Tibial artery (tissue), 4 donors: ENCODE measurements at regions not wholly inside any gene's neighbourhood (a gene's known extent, or its start where the extent isn't known, plus 50 kb on each side); places are given as distances from the start of the nearest gene placed in this dataset.

ENCODE experiments used
- DNase-seq, 2 donors: peaks; one replicate each; pipeline ENCODE4 v3.0.0-alpha.2; 2019
- H3K27ac ChIP-seq, 2 donors: fragments of 200-600 bp; sonication (generic) in 1 of 2; 1 replicate in 1 of 2; 2 replicates in 1 of 2; pipeline ENCODE4 v1.5.1; 2018 to 2019; ENCODE audit warnings: mild to moderate bottlenecking in 1 of 2
- H3K27me3 ChIP-seq, 2 donors: fragments of 200-600 bp; sonication (generic) in 1 of 2; one replicate each; pipeline versions ENCODE4 v1.5.1 to v1.6.0; 2016 to 2019
- H3K36me3 ChIP-seq, 3 donors: fragments of 200-600 bp; sonication (generic) in 2 of 3; one replicate each; pipeline ENCODE4 v1.5.1; 2016 to 2019; ENCODE audit warnings: mild to moderate bottlenecking in 2 of 3
- H3K4me1 ChIP-seq, 4 donors: fragments of 200-600 bp; sonication (generic) in 2 of 4; 1 replicate in 3 of 4; 2 replicates in 1 of 4; pipeline ENCODE4 v1.5.1; 2016 to 2019
- H3K4me3 ChIP-seq, 2 donors: fragments of 200-600 bp; sonication (generic) in 1 of 2; 1 replicate in 1 of 2; 2 replicates in 1 of 2; pipeline ENCODE4 v1.5.1; 2018 to 2019; ENCODE audit warnings: mild to moderate bottlenecking in 2 of 2
- H3K9me3 ChIP-seq, 3 donors: fragments of 200-600 bp; sonication (generic) in 1 of 3; one replicate each; pipeline ENCODE4 v1.5.1; 2016 to 2019
- intact Hi-C: fragments of 100-400 bp; cut with DNase I; formaldehyde crosslinking; loops from one replicate; pipeline ENCODE4 v1.15.0; 2023; ENCODE audit warnings: low total_unique reads
- TF ChIP-seq, protein P1 (sequence below), 2 experiments: fragments of 200-600 bp in 1 of 2; fragments of 450-650 bp in 1 of 2; IDR thresholded peaks; one replicate each; pipeline ENCODE4 v1.5.1; 2017 to 2019; ENCODE audit warnings: antibody characterized with exemption in 2 of 2, mild to moderate bottlenecking in 1 of 2, moderate library complexity in 1 of 2

DNA sequence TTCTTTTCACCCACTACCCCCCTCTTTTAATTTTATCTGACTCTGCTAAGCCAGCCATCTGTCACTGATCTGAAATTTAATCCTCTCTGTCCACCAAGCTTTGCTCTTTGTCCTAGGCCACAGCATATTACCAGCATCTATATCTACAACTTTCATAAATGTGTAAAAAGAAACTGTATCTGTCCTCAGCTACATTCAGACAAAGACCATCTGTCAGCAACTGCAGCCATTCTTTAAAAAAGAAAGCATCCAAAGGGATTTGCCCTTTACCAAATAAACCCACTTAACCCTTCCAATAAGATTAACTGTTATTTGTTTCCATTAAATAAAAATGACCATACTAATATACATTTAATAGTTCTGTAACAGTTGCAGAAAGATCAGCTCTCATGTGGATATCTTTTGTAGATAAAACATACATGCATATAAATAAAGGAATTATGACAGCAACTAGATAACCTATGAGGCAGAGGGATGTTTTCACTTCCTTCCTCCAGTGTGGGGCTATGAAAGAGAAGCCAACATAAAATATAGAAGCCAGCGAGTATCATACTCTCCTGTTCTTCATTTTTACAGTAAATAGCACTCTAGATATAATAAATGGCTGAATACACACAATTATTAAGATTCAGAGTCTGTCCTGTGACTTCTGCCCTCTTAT, 602.5 kb upstream of the SALL1 start:
- TF ChIP-seq, protein P1, sequence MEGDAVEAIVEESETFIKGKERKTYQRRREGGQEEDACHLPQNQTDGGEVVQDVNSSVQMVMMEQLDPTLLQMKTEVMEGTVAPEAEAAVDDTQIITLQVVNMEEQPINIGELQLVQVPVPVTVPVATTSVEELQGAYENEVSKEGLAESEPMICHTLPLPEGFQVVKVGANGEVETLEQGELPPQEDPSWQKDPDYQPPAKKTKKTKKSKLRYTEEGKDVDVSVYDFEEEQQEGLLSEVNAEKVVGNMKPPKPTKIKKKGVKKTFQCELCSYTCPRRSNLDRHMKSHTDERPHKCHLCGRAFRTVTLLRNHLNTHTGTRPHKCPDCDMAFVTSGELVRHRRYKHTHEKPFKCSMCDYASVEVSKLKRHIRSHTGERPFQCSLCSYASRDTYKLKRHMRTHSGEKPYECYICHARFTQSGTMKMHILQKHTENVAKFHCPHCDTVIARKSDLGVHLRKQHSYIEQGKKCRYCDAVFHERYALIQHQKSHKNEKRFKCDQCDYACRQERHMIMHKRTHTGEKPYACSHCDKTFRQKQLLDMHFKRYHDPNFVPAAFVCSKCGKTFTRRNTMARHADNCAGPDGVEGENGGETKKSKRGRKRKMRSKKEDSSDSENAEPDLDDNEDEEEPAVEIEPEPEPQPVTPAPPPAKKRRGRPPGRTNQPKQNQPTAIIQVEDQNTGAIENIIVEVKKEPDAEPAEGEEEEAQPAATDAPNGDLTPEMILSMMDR (IDR thresholded peaks at IDR 0.05): no peak
- Histone ChIP-seq H3K4me1 (no peaks in the 10 kb centered on the region), H3K27ac (no peak overlapping the region), H3K36me3 (no peaks in the 10 kb centered on the region), H3K27me3 (peaks cover 0 to 8% of the 10 kb centered on the region in 2 donors), H3K4me3 (no peak overlapping the region), H3K9me3 (no peaks in the 10 kb centered on the region)
- DNase-seq: no peak
- intact Hi-C loops: no loop called here

DNA sequence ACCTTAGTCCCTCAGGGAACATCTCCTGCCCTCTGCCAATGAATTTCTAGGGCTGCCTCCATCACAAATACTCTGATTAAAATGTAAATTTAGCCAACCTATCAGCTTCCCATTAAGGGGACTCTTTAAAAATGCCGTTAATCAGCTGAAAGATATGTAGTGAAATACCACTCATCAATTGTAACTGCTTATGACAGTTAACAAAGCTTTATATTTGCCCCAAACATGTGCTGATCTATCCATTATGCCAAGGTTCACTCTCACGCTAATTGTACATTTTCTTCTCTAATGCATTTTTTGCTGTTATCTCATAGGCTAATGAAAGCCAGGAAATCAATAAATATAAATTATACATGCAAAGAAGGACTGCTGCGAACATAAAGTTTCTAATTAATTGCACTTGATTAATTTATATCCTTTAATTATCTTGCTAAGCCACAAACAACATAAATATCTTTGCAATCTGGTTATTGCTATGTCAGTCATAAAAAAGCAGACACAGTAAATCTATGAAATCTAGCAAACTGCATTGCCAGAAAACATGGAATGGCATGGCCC, 601.4 kb upstream of the SALL1 start:
- Histone ChIP-seq H3K27me3 (peaks cover 0 to 8% of the 10 kb centered on the region in 2 donors), H3K27ac (no peak overlapping the region), H3K9me3 (no peaks in the 10 kb centered on the region), H3K4me3 (no peak overlapping the region), H3K4me1 (no peaks in the 10 kb centered on the region), H3K36me3 (no peaks in the 10 kb centered on the region)
- DNase-seq: no peak
- TF ChIP-seq, protein P1 (IDR thresholded peaks at IDR 0.05): no peak
- intact Hi-C loops: no loop called here

DNA sequence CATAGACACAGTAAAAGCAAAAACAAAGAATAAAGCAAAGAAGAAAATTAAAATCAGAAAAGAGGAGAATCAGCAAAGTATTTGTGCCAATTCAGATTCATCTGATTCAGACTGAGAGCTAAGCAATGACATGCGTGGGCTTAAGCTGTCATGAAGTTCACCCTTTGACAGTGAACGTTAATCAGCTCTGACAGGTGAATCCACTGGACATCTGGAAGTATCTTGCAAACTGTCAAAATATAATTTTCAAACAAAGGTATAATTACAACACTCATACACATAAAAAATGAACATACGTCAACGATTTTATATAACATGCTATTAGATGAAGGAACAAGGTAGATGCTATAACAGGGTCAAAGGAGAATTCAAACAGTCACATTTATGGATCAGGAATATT, 596.3 kb upstream of the SALL1 start:
- Histone ChIP-seq H3K9me3 (no peaks in the 10 kb centered on the region), H3K27ac (no peak overlapping the region), H3K4me1 (no peaks in the 10 kb centered on the region), H3K27me3 (no peaks in the 10 kb centered on the region), H3K36me3 (no peaks in the 10 kb centered on the region), H3K4me3 (no peak overlapping the region)
- TF ChIP-seq, protein P1 (IDR thresholded peaks at IDR 0.05): no peak
- DNase-seq: no peak
- intact Hi-C loops: no loop called here

DNA sequence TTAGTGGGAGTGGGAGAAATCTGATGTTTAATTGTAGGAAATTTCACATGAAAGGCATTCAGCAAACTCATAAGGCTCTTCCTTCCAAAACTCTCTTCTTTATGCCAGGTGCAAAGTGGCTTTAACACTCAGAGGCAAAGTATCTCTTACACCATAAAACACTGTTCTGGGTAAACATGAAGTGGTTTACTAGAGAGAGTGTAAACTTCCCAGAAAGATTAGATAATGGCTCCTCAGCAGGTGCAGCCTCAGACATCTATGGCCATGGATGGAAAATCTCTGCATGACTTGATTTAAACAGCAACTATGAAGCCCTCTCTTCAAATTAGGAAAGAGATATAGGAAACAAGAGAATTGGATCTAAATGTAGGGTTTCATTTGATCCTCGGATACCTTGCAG, 583.1 kb upstream of the SALL1 start:
- Histone ChIP-seq H3K9me3 (no peaks in the 10 kb centered on the region), H3K4me3 (no peak overlapping the region), H3K36me3 (no peaks in the 10 kb centered on the region), H3K27me3 (no peaks in the 10 kb centered on the region), H3K27ac (no peak overlapping the region), H3K4me1 (no peaks in the 10 kb centered on the region)
- TF ChIP-seq, protein P1 (IDR thresholded peaks at IDR 0.05): no peak
- no peak for DNase-seq
- intact Hi-C loops: no loop called here

DNA sequence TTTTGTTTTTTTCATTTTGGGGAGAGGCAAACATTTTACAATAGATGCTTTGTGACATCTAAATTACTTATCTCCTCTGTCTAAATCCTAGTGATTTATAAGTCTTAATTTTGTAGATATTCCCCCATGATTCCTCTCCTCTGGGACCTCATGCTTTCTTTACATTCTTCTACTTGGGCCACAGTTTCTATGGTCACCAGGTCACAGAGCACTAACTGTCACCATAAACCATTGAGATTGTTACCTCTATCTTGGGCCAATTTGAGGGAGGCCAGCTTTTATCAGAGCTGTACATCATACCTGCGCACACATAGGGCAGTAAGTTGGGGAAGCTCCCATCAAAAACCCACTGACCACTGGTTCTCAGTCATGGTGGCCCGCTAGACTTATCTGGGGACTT, 582.1 kb upstream of the SALL1 start:
- TF ChIP-seq, protein P1 (IDR thresholded peaks at IDR 0.05): no peak
- Histone ChIP-seq H3K27ac (no peak overlapping the region), H3K4me3 (no peak overlapping the region)

More for the DNA sequence above, 582.1 kb upstream of the SALL1 start:
- no peaks in the 10 kb centered on the region for H3K27me3 ChIP-seq
- no peaks in the 10 kb centered on the region for H3K4me1 ChIP-seq
- no peaks in the 10 kb centered on the region for H3K9me3 ChIP-seq
- intact Hi-C loops: no loop called here
- no peaks in the 10 kb centered on the region for H3K36me3 ChIP-seq
- no peak for DNase-seq
